Heart right ventricle (tissue), 16 donors: ENCODE measurements at regions not wholly inside any gene's neighbourhood (a gene's known extent, or its start where the extent isn't known, plus 50 kb on each side); places are given as distances from the start of the nearest gene placed in this dataset.
"Not testable (repeated sequence)": the region's sequence is repeated elsewhere in the genome, so short reads cannot be mapped to it uniquely, and the experiment has no call there.

Experiments
- ATAC-seq, 8 donors: fragments of 200-7000 bp; cut with Tn5 transposase; one replicate each; pipeline ENCODE4 v1.9.1; 2020; ENCODE audit warnings: mild to moderate bottlenecking in 8 of 8, moderate library complexity in 8 of 8, moderate number of reproducible peaks in 1 of 8
- DNase-seq, 2 donors: peaks; one replicate each; pipeline ENCODE4 v3.0.0-alpha.2; 2020
- H3K27ac ChIP-seq, 10 donors: fragments of 200-600 bp; sonication (generic) in 2 of 10; one replicate each; pipeline versions ENCODE4 v1.5.0 to v1.8.0; 2020 to 2022; ENCODE audit warnings: mild to moderate bottlenecking in 3 of 10
- H3K27me3 ChIP-seq, 7 donors: fragments of 200-600 bp; one replicate each; pipeline ENCODE4 v1.8.0; 2021 to 2022; ENCODE audit warnings: mild to moderate bottlenecking in 2 of 7
- H3K36me3 ChIP-seq, 9 donors: fragments of 200-600 bp; sonication (generic) in 1 of 9; one replicate each; pipeline versions ENCODE4 v1.5.0 to v1.8.0; 2020 to 2022; ENCODE audit warnings: mild to moderate bottlenecking in 2 of 9
- H3K4me1 ChIP-seq, 9 donors: fragments of 200-600 bp; sonication (generic) in 1 of 9; one replicate each; pipeline versions ENCODE4 v1.5.0 to v1.8.0; 2020 to 2022; ENCODE audit warnings: mild to moderate bottlenecking in 4 of 9
- H3K4me3 ChIP-seq, 10 donors: fragments of 200-600 bp; sonication (generic) in 2 of 10; one replicate each; pipeline versions ENCODE4 v1.5.0 to v1.8.0; 2020 to 2022; ENCODE audit warnings: mild to moderate bottlenecking in 7 of 10, moderate library complexity in 2 of 10
- H3K9me3 ChIP-seq, 11 donors: fragments of 200-600 bp in 10 of 11; sonication (generic) in 2 of 11; one replicate each; pipeline versions ENCODE4 v1.5.0 to v1.8.0; 2013 to 2022; ENCODE audit warnings: mild to moderate bottlenecking in 2 of 11, control low read depth in 1 of 11, moderate library complexity in 1 of 11
- WGBS, 2 donors: extraction: QIAGEN DNeasy Blood & Tissue Kit; methylation state at CpG; one replicate each; pipeline ENCODE4 v1.1.7; 2013; ENCODE audit warnings: inconsistent platforms in 1 of 2; 5-methylcytosine and 5-hydroxymethylcytosine counted together
- intact Hi-C, 10 donors: fragments of 100-400 bp; cut with DNase I; formaldehyde crosslinking; loops; one replicate each; pipeline versions ENCODE4 v1.11.1 to v1.14.2; 2022
- TF ChIP-seq, protein P1 (sequence below), 9 donors: fragments of 200-600 bp; sonication (generic) in 2 of 9; IDR thresholded peaks; one replicate each; pipeline versions ENCODE4 v1.5.0 to v1.8.0; 2021 to 2022; ENCODE audit warnings: antibody characterized with exemption in 9 of 9, mild to moderate bottlenecking in 5 of 9, moderate library complexity in 1 of 9
- donor health status: Arrhythmogenic right ventricular cardiomyopathy.
- donor health status: ischemic (EF 13 %, LVEDD 7.1; RV severe dilation, severe dysfunction).
- donor health status: healthy with polysubstance abuse.
- donor health status: DM: no; HTN: yes; CAD: no.
- donor health status: DM: no; HTN: no; CAD: no.
- donor health status: ischemic (EF 25% LVEDD 6.9; RV normal size, moderate dysfunction).
- donor health status: ischemic (EF 25% LVEDD 5.7; RV mildly dilated, moderate dysfunction).
- donor health status: healthy.
- donor health status: DM: yes; HTN: yes; CAD: no.
- donor health status: Ischemic cardiomyopathy.
- donor health status: ischemic (EF 35%, LVEDD 5.7; RV mildly dilated, moderate dysfunction).
- donor health status: nonischemic (EF 11% LVEDD 7.7; RV severe dilation, severe dysfunction).
- donor health status: DM: yes; HTN: yes; CAD: no.
- donor health status: PGD.
- donor health status: ischemic (EF 29% LVEDD 5.4; RV normal size, mild dysfunction).
- donor health status: nonischemic (EF 23%, LVEDD 6.1; RV moderate dilation, normal function).

DNA sequence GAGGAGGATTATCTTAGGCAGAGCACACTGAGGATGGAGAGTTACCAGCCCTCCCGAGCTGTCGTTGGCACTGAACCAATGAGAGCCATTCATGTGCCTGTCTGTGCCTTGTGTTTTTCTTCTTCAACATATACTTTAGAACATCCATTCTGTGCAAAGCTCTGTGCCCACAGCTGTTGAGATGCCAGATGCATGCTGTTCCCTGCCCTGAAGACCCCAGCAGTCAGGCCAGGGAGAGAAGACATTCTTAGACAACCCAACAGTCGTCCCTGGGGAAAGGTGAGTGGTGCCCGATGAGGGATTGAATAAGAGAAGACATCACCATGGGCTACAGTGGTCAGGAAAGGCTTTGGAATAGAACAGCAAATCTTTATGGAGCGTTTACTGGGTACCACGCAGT is 114.1 kb downstream of the NRN1 start:
- peaks cover 0 to 5% (median 0%) of the 10 kb centered on the region in 9 donors for H3K4me1 ChIP-seq
- ATAC-seq (no peak), DNase-seq (no peak)
- WGBS, 2 donors, result 86 to 88% methylated on average over 6 of the region's 6 CpGs
- TF ChIP-seq, protein P1, sequence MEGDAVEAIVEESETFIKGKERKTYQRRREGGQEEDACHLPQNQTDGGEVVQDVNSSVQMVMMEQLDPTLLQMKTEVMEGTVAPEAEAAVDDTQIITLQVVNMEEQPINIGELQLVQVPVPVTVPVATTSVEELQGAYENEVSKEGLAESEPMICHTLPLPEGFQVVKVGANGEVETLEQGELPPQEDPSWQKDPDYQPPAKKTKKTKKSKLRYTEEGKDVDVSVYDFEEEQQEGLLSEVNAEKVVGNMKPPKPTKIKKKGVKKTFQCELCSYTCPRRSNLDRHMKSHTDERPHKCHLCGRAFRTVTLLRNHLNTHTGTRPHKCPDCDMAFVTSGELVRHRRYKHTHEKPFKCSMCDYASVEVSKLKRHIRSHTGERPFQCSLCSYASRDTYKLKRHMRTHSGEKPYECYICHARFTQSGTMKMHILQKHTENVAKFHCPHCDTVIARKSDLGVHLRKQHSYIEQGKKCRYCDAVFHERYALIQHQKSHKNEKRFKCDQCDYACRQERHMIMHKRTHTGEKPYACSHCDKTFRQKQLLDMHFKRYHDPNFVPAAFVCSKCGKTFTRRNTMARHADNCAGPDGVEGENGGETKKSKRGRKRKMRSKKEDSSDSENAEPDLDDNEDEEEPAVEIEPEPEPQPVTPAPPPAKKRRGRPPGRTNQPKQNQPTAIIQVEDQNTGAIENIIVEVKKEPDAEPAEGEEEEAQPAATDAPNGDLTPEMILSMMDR (IDR thresholded peaks at IDR 0.05), result no peak
- H3K4me3 ChIP-seq, result peak overlapping the region in 6 of 10 donors; percentile 27 to 49 (median 40)
- H3K27me3 ChIP-seq, result peaks cover 0 to 4% (median 0%) of the 10 kb centered on the region in 7 donors
- peak overlapping the region in 3 of 10 donors; percentile 19 to 74 (median 48) for H3K27ac ChIP-seq
- intact Hi-C loops, result no loop called here
- H3K9me3 ChIP-seq, result no peaks in the 10 kb centered on the region
- H3K36me3 ChIP-seq, result no peaks in the 10 kb centered on the region

DNA sequence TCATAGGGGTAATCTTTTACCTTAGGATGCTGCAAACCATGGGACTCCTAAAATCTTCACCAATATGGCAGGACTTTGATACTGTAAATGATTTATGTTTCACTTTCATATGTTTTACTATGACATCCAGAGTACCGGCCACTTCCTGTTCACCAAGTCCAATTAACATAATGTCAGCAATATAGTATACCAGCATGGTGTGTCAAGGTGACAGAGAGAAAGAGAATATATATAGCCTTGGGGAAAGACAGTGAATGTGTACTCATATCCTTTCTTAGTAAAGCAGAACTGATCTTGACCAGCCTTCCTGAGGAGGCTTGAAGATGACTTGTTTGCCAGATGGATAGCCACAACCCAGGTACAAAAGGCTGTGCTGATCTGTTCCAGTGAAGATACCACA is 127.9 kb downstream of the NRN1 start:
- Histone ChIP-seq H3K9me3 (no peaks in the 10 kb centered on the region), H3K4me1 (no peaks in the 10 kb centered on the region), H3K27ac (no peak overlapping the region), H3K27me3 (no peaks in the 10 kb centered on the region), H3K4me3 (no peak overlapping the region), H3K36me3 (no peaks in the 10 kb centered on the region)
- no peak for ATAC-seq
- WGBS, 2 donors, result 91 to 95% methylated on average over 1 of the region's 1 CpG
- intact Hi-C loops, result no loop called here
- DNase-seq, result no peak
- TF ChIP-seq, protein P1 (IDR thresholded peaks at IDR 0.05), result no peak

DNA sequence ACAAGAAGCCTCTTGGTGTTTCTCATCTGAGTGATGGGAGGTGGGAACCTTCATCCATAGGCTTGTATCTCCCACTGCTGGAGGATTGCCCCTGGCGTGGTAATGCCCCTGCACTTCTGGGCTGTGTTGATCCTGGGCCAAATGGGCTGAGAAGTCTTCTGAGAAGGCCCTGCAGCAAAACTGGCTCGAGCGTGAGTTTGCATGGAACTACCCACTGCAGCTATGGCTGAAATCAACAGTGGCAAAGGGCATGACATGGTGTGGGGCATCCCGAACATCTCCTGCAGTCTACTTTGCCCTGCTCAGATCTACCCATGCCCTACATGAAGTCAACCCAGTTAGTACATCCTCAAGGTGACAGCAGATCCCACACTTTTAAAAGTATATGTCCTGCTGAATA is 130.6 kb downstream of the NRN1 start:
- Histone ChIP-seq H3K4me1 (no peaks in the 10 kb centered on the region), H3K27ac (no peak overlapping the region), H3K27me3 (no peaks in the 10 kb centered on the region), H3K9me3 (peaks cover 0 to 14% (median 3%) of the 10 kb centered on the region in 11 donors), H3K4me3 (no peak overlapping the region), H3K36me3 (no peaks in the 10 kb centered on the region)
- intact Hi-C loops, result no loop called here
- ATAC-seq, result no peak
- TF ChIP-seq, protein P1 (IDR thresholded peaks at IDR 0.05), result no peak
- no peak for DNase-seq
- WGBS, 2 donors, result 95 to 96% methylated on average over 4 of the region's 4 CpGs

DNA sequence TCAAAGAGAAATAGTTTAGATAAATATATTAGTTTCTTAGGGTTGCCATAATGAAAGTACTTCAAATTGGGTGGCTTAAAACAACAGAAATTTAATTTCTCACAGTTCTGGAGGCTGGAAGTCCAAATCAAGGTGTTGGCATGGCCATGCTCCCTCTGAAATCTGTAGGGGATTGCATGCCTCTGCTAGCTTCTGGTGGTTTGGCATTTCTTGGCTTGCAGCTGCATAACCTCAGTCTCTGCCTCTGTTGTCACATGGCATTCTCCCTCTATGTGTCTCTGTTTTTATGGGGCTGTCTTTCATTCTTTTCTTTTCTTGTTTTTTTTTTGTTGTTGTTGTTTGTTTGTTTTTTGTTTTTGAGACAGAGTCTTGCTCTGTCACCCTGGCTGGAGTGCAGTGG is 132.7 kb downstream of the NRN1 start:
- H3K27me3 ChIP-seq, intact Hi-C loops, H3K27ac ChIP-seq, H3K4me1 ChIP-seq, ATAC-seq, H3K36me3 ChIP-seq, DNase-seq, H3K4me3 ChIP-seq: not testable (repeated sequence)
- peaks cover 0 to 29% (median 15%) of the 10 kb centered on the region in 11 donors for H3K9me3 ChIP-seq

- WGBS, 2 donors, result 83 to 85% methylated on average over 4 of the region's 4 CpGs
- Histone ChIP-seq H3K4me1 (peaks cover 0 to 4% (median 0%) of the 10 kb centered on the region in 9 donors), H3K4me3 (no peak overlapping the region), H3K36me3 (no peaks in the 10 kb centered on the region), H3K27ac (no peak overlapping the region), H3K9me3 (peaks cover 0 to 30% (median 15%) of the 10 kb centered on the region in 11 donors), H3K27me3 (no peaks in the 10 kb centered on the region)
- no peak for ATAC-seq
- DNase-seq, result no peak
- TF ChIP-seq, protein P1 (IDR thresholded peaks at IDR 0.05), result no peak
- intact Hi-C loops, result no loop called here
These were observed 135.4 kb downstream of the NRN1 start for GRCh38 chr6:5871296-5871695.
